MM.1S (cell line): ENCODE measurements at regions not wholly inside any gene's neighbourhood (a gene's known extent, or its start where the extent isn't known, plus 50 kb on each side); places are given as distances from the start of the nearest gene placed in this dataset.

Experiments
- CTCF ChIP-seq: fragments of 300-600 bp; sonication (generic); IDR thresholded peaks from 2 replicates; pipeline ENCODE4 v1.5.1; 2016; ENCODE audit warnings: antibody characterized with exemption, low read length, mixed read lengths
- EZH2 ChIP-seq: fragments of 300-600 bp; sonication (generic); optimal IDR thresholded peaks from 2 replicates; pipeline ENCODE3; 2017; ENCODE audit warnings: low read depth, mild to moderate bottlenecking, antibody characterized with exemption, low read length, mixed read lengths

- TF ChIP-seq CTCF (no peak), EZH2 (no peak)
Measured at GRCh38 chr5:25444697-25445096, 799.9 kb upstream of the CDH10 start.
